WTC11 (cell line): ENCODE measurements at regions not wholly inside any gene's neighbourhood (a gene's known extent, or its start where the extent isn't known, plus 50 kb on each side); places are given as distances from the start of the nearest gene placed in this dataset.

Experiments used
- ATAC-seq: fragments of 200-7000 bp; cut with Tn5 transposase; 2 replicates; pipeline ENCODE4 v1.10.0; 2021; ENCODE audit warnings: mild to moderate bottlenecking, moderate library complexity
- CTCF ChIA-PET: fragments of 300-600 bp; sonication (Branson Sonifier 250); formaldehyde crosslinking; loops from one replicate; lab custom pipeline; 2021; ENCODE audit warnings: antibody characterized with exemption; lab: Charles Lee
- POLR2A ChIA-PET: fragments of 350-600 bp; sonication (Branson Sonifier 250); formaldehyde crosslinking; loops from one replicate; lab custom pipeline; 2021; ENCODE audit warnings: antibody characterized with exemption; lab: Charles Lee
- DNase-seq: peaks from one replicate; pipeline ENCODE4 v3.0.0; 2021; ENCODE audit warnings: low spot score
- H3K27ac Mint-ChIP-seq: 2 replicates; pipeline ENCODE4 v1.8.0; 2021; ENCODE audit warnings: mixed read lengths
- H3K27me3 Mint-ChIP-seq: 2 replicates; pipeline ENCODE4 v1.8.0; 2021; ENCODE audit warnings: low read depth, mild to moderate bottlenecking, moderate library complexity, mixed read lengths
- H3K36me3 Mint-ChIP-seq: 2 replicates; pipeline ENCODE4 v1.8.0; 2021; ENCODE audit warnings: mixed read lengths
- H3K4me1 Mint-ChIP-seq: 2 replicates; pipeline ENCODE4 v1.8.0; 2022; ENCODE audit warnings: mixed read lengths
- H3K4me3 Mint-ChIP-seq: 2 replicates; pipeline ENCODE4 v1.8.0; 2021; ENCODE audit warnings: mild to moderate bottlenecking, moderate library complexity, mixed read lengths
- H3K9me3 Mint-ChIP-seq: 2 replicates; pipeline ENCODE4 v1.8.0; 2021; ENCODE audit warnings: mixed read lengths
- FOXJ3 ChIP-seq: sonication (generic); formaldehyde crosslinking; IDR thresholded peaks from 2 replicates; pipeline ENCODE4 v1.9.0; 2021; ENCODE audit warnings: missing genetic modification reagents, mild to moderate bottlenecking, borderline replicate concordance
- FOXP1 ChIP-seq: sonication (generic); formaldehyde crosslinking; IDR thresholded peaks from 2 replicates; pipeline ENCODE4 v1.8.0; 2022; ENCODE audit warnings: missing genetic modification reagents, mild to moderate bottlenecking, moderate library complexity, borderline replicate concordance
- GTF2I ChIP-seq: fragments of 250-450 bp; sonication (Bioruptor Pico); conservative IDR thresholded peaks from 2 replicates; pipeline ENCODE4 v1.4.0; 2021; ENCODE audit warnings: mild to moderate bottlenecking
- HMGA2 ChIP-seq: fragments of 250-450 bp; sonication (Bioruptor Pico); IDR thresholded peaks from 2 replicates; pipeline ENCODE4 v1.4.0; 2021; ENCODE audit warnings: mild to moderate bottlenecking, moderate library complexity
- NFYB ChIP-seq: sonication (generic); formaldehyde crosslinking; conservative IDR thresholded peaks from 2 replicates; pipeline ENCODE4 v1.8.0; 2022; ENCODE audit warnings: low read depth, missing genetic modification reagents
- NR3C1 ChIP-seq: sonication (generic); formaldehyde crosslinking; conservative IDR thresholded peaks from 2 replicates; pipeline ENCODE4 v1.8.1; 2023; ENCODE audit warnings: low read depth, mild to moderate bottlenecking, missing genetic modification reagents
- PRRX2 ChIP-seq: fragments of 250-450 bp; sonication (Bioruptor Pico); IDR thresholded peaks from 2 replicates; pipeline ENCODE4 v1.8.0; 2021; ENCODE audit warnings: mild to moderate bottlenecking
- TEAD4 ChIP-seq: sonication (generic); formaldehyde crosslinking; IDR thresholded peaks from 2 replicates; pipeline ENCODE4 v1.8.0; 2022; ENCODE audit warnings: mild to moderate bottlenecking, missing genetic modification reagents
- ZNF396 ChIP-seq: fragments of 250-450 bp; sonication (Bioruptor Pico); IDR thresholded peaks from 2 replicates; pipeline ENCODE4 v1.8.0; 2021; ENCODE audit warnings: mild to moderate bottlenecking, moderate library complexity, borderline replicate concordance
- TF ChIP-seq, protein P1 (sequence below): sonication (generic); formaldehyde crosslinking; IDR thresholded peaks from 2 replicates; pipeline ENCODE4 v1.8.1; 2023; ENCODE audit warnings: mild to moderate bottlenecking, moderate library complexity, missing genetic modification reagents
- TF ChIP-seq, protein P2 (sequence below): sonication (generic); formaldehyde crosslinking; conservative IDR thresholded peaks from 2 replicates; pipeline ENCODE4 v1.8.1; 2023; ENCODE audit warnings: mild to moderate bottlenecking, low read depth, missing genetic modification reagents, moderate library complexity
- TF ChIP-seq, protein P3 (sequence below): sonication (generic); formaldehyde crosslinking; IDR thresholded peaks from 2 replicates; pipeline ENCODE4 v1.8.1; 2022; ENCODE audit warnings: low read depth, mild to moderate bottlenecking, moderate library complexity, missing genetic modification reagents, borderline replicate concordance
- TF ChIP-seq, protein P4 (sequence below): sonication (generic); formaldehyde crosslinking; IDR thresholded peaks from 2 replicates; pipeline ENCODE4 v1.8.0; 2022; ENCODE audit warnings: mild to moderate bottlenecking, missing genetic modification reagents
- TF ChIP-seq, protein P5 (sequence below): sonication (generic); formaldehyde crosslinking; IDR thresholded peaks from 2 replicates; pipeline ENCODE4 v1.8.0; 2023; ENCODE audit warnings: missing genetic modification reagents
- TF ChIP-seq, protein P6 (sequence below): fragments of 250-450 bp; sonication (Bioruptor Pico); IDR thresholded peaks from 2 replicates; pipeline ENCODE4 v1.9.0; 2021; ENCODE audit warnings: moderate library complexity, mild to moderate bottlenecking, inconsistent platforms, borderline replicate concordance
- TF ChIP-seq, protein P7 (sequence below): sonication (generic); formaldehyde crosslinking; IDR thresholded peaks from 2 replicates; pipeline ENCODE4 v1.8.1; 2022; ENCODE audit warnings: missing genetic modification reagents, borderline replicate concordance
- TF ChIP-seq, protein P8 (sequence below): fragments of 250-450 bp; sonication (Bioruptor Pico); IDR thresholded peaks from 2 replicates; pipeline ENCODE4 v2.1.2; 2022; ENCODE audit warnings: mild to moderate bottlenecking, moderate library complexity
- TF ChIP-seq, protein P9 (sequence below): sonication (generic); formaldehyde crosslinking; IDR thresholded peaks from 2 replicates; pipeline ENCODE4 v1.8.1; 2022; ENCODE audit warnings: mild to moderate bottlenecking, moderate library complexity, missing genetic modification reagents

DNA sequence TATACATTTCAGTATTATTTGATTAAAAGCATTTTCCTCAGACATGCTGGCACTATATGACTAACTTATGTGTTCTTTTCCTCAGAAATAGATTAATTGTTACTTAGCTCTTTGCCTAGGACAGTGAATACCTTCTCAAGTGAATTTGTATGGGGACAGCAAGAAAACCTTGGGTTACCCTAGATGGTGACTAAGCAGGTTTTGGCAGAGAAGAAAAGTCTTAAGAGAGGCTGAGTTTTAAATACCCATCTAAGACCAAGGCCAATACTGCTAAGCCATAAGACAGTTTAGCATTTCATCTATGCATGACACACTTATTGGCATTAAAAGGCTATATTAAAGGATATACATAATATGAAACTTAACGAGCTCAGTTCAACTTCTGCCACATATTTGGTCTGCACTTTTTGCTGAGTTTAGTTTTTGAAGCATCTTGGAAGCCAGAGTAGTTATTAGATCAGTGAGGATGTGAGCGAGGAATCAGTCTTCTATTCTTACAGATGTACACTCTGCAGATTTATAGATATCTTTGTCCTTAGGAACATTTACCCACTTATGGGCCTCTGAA lies 54.6 kb upstream of the FAM3C start:
- CTCF ChIA-PET, result no interaction called here
- POLR2A ChIA-PET, result no interaction called here

DNA sequence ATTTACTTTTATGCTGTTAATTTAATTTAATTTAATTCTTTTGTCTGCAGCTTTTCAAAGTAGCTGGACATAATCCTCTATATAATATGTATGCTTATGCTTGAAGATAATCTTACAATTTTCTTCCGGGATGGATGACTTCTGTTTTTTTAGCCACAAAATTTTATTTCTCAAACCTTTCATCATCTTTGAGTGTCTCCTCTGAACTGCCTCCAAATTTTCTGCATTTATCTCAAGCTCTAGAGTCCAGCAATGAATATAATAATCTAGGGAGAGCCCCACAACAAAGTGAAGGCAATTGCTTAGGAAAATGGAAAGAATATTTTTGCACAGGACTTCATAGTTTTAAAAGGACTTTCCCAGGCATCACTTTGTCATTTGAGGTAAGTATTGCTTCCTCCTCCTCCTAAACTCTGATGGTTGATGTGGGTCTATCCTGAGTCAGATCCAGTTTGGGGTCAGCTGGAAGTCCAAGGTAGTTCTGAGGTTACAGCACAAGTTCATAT lies 53.7 kb upstream of the FAM3C start:
- no peak overlapping the region for H3K4me3 Mint-ChIP-seq
- no peak overlapping the region for H3K27ac Mint-ChIP-seq
- CTCF ChIA-PET, result interaction anchor here (1.1 to 2.5 kb wide), 2 partner anchors 12 to 53 kb away, joined by 3 to 8 read pairs; no protein-coding TSS in a partner anchor
- H3K27me3 Mint-ChIP-seq, result no peaks in the 10 kb centered on the region
- no peaks in the 10 kb centered on the region for H3K36me3 Mint-ChIP-seq
- no peak for ATAC-seq
- TF ChIP-seq, protein P1, sequence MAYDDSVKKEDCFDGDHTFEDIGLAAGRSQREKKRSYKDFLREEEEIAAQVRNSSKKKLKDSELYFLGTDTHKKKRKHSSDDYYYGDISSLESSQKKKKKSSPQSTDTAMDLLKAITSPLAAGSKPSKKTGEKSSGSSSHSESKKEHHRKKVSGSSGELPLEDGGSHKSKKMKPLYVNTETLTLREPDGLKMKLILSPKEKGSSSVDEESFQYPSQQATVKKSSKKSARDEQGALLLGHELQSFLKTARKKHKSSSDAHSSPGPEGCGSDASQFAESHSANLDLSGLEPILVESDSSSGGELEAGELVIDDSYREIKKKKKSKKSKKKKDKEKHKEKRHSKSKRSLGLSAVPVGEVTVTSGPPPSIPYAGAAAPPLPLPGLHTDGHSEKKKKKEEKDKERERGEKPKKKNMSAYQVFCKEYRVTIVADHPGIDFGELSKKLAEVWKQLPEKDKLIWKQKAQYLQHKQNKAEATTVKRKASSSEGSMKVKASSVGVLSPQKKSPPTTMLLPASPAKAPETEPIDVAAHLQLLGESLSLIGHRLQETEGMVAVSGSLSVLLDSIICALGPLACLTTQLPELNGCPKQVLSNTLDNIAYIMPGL (CRISPR knock-in tag), result no peak
- TF ChIP-seq, protein P2, sequence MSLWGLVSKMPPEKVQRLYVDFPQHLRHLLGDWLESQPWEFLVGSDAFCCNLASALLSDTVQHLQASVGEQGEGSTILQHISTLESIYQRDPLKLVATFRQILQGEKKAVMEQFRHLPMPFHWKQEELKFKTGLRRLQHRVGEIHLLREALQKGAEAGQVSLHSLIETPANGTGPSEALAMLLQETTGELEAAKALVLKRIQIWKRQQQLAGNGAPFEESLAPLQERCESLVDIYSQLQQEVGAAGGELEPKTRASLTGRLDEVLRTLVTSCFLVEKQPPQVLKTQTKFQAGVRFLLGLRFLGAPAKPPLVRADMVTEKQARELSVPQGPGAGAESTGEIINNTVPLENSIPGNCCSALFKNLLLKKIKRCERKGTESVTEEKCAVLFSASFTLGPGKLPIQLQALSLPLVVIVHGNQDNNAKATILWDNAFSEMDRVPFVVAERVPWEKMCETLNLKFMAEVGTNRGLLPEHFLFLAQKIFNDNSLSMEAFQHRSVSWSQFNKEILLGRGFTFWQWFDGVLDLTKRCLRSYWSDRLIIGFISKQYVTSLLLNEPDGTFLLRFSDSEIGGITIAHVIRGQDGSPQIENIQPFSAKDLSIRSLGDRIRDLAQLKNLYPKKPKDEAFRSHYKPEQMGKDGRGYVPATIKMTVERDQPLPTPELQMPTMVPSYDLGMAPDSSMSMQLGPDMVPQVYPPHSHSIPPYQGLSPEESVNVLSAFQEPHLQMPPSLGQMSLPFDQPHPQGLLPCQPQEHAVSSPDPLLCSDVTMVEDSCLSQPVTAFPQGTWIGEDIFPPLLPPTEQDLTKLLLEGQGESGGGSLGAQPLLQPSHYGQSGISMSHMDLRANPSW, result no peak
- TF ChIP-seq, protein P3, sequence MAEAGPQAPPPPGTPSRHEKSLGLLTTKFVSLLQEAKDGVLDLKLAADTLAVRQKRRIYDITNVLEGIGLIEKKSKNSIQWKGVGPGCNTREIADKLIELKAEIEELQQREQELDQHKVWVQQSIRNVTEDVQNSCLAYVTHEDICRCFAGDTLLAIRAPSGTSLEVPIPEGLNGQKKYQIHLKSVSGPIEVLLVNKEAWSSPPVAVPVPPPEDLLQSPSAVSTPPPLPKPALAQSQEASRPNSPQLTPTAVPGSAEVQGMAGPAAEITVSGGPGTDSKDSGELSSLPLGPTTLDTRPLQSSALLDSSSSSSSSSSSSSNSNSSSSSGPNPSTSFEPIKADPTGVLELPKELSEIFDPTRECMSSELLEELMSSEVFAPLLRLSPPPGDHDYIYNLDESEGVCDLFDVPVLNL, result no peak
- POLR2A ChIA-PET, result no interaction called here
- peaks cover 15% of the 10 kb centered on the region for H3K4me1 Mint-ChIP-seq
- peaks cover 8% of the 10 kb centered on the region for H3K9me3 Mint-ChIP-seq
- no peak for DNase-seq

More for the DNA sequence above, 54.6 kb upstream of the FAM3C start:
- Mint-ChIP-seq H3K4me3 (no peak overlapping the region), H3K4me1 (peaks cover 16% of the 10 kb centered on the region), H3K9me3 (peaks cover 8% of the 10 kb centered on the region), H3K36me3 (no peaks in the 10 kb centered on the region), H3K27me3 (no peaks in the 10 kb centered on the region), H3K27ac (no peak overlapping the region)
- TF ChIP-seq FOXP1 (CRISPR knock-in tag), result no peak
- TF ChIP-seq, protein P4, sequence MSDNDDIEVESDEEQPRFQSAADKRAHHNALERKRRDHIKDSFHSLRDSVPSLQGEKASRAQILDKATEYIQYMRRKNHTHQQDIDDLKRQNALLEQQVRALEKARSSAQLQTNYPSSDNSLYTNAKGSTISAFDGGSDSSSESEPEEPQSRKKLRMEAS (CRISPR knock-in tag), result no peak
- no peak for TF ChIP-seq NFYB (CRISPR knock-in tag)
- TF ChIP-seq, protein P5, sequence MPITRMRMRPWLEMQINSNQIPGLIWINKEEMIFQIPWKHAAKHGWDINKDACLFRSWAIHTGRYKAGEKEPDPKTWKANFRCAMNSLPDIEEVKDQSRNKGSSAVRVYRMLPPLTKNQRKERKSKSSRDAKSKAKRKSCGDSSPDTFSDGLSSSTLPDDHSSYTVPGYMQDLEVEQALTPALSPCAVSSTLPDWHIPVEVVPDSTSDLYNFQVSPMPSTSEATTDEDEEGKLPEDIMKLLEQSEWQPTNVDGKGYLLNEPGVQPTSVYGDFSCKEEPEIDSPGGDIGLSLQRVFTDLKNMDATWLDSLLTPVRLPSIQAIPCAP (CRISPR knock-in tag), result no peak
- TF ChIP-seq, protein P6, sequence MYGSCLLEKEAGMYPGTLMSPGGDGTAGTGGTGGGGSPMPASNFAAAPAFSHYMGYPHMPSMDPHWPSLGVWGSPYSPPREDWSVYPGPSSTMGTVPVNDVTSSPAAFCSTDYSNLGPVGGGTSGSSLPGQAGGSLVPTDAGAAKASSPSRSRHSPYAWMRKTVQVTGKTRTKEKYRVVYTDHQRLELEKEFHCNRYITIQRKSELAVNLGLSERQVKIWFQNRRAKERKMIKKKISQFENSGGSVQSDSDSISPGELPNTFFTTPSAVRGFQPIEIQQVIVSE (CRISPR knock-in tag), result no peak
- no peak for TF ChIP-seq ZNF396
- TF ChIP-seq, protein P7, sequence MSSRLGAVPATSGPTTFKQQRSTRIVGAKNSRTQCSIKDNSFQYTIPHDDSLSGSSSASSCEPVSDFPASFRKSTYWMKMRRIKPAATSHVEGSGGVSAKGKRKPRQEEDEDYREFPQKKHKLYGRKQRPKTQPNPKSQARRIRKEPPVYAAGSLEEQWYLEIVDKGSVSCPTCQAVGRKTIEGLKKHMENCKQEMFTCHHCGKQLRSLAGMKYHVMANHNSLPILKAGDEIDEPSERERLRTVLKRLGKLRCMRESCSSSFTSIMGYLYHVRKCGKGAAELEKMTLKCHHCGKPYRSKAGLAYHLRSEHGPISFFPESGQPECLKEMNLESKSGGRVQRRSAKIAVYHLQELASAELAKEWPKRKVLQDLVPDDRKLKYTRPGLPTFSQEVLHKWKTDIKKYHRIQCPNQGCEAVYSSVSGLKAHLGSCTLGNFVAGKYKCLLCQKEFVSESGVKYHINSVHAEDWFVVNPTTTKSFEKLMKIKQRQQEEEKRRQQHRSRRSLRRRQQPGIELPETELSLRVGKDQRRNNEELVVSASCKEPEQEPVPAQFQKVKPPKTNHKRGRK (CRISPR knock-in tag), result no peak
- DNase-seq (no peak), ATAC-seq (no peak)

DNA sequence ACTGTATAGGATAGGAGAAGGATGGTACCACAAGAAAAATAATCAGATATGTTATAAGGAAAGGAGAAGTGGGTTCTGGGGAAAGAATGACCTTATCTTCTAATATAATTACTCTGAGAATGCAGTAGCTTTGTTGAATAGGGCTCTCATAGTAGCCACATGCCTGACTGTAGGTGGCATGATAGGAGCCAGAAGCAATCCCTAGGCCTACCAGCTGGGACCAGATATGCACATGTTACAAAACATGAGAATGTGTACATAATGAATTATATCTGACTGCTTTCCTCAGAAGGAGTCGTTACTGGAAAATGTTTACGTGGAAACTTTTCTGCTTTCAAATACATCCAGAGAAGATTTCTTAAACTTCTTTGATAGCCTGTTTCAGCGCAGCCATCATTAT lies 53.2 kb upstream of the FAM3C start:
- Mint-ChIP-seq H3K27me3 (no peaks in the 10 kb centered on the region), H3K4me1 (peaks cover 15% of the 10 kb centered on the region), H3K9me3 (peaks cover 8% of the 10 kb centered on the region), H3K27ac (no peak overlapping the region), H3K36me3 (no peaks in the 10 kb centered on the region), H3K4me3 (no peak overlapping the region)
- DNase-seq, result no peak
- ChIA-PET CTCF (interaction anchor here (1.1 to 2.5 kb wide), 2 partner anchors 11 to 53 kb away, joined by 3 to 8 read pairs; no protein-coding TSS in a partner anchor), POLR2A (no interaction called here)
- no peak; the same call in 1 of the 2 replicates for ATAC-seq
- TF ChIP-seq PRRX2 (no peak), TEAD4 (CRISPR knock-in tag) (no peak), HMGA2 (CRISPR knock-in tag) (no peak), FOXJ3 (CRISPR knock-in tag) (no peak), FOXP1 (CRISPR knock-in tag) (no peak), GTF2I (CRISPR knock-in tag) (no peak), NR3C1 (CRISPR knock-in tag) (no peak)
- TF ChIP-seq, protein P8, sequence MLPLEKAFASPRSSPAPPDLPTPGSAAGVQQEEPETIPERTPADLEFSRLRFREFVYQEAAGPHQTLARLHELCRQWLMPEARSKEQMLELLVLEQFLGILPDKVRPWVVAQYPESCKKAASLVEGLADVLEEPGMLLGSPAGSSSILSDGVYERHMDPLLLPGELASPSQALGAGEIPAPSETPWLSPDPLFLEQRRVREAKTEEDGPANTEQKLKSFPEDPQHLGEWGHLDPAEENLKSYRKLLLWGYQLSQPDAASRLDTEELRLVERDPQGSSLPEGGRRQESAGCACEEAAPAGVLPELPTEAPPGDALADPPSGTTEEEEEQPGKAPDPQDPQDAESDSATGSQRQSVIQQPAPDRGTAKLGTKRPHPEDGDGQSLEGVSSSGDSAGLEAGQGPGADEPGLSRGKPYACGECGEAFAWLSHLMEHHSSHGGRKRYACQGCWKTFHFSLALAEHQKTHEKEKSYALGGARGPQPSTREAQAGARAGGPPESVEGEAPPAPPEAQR (CRISPR knock-in tag), result no peak
- TF ChIP-seq, protein P5 (CRISPR knock-in tag), result no peak
- TF ChIP-seq, protein P9, sequence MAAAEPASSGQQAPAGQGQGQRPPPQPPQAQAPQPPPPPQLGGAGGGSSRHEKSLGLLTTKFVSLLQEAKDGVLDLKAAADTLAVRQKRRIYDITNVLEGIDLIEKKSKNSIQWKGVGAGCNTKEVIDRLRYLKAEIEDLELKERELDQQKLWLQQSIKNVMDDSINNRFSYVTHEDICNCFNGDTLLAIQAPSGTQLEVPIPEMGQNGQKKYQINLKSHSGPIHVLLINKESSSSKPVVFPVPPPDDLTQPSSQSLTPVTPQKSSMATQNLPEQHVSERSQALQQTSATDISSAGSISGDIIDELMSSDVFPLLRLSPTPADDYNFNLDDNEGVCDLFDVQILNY (CRISPR knock-in tag), result no peak
